ENCODE measurements at regions not wholly inside any gene's neighbourhood (a gene's known extent, or its start where the extent isn't known, plus 50 kb on each side); places are given as distances from the start of the nearest gene placed in this dataset.

DNA sequence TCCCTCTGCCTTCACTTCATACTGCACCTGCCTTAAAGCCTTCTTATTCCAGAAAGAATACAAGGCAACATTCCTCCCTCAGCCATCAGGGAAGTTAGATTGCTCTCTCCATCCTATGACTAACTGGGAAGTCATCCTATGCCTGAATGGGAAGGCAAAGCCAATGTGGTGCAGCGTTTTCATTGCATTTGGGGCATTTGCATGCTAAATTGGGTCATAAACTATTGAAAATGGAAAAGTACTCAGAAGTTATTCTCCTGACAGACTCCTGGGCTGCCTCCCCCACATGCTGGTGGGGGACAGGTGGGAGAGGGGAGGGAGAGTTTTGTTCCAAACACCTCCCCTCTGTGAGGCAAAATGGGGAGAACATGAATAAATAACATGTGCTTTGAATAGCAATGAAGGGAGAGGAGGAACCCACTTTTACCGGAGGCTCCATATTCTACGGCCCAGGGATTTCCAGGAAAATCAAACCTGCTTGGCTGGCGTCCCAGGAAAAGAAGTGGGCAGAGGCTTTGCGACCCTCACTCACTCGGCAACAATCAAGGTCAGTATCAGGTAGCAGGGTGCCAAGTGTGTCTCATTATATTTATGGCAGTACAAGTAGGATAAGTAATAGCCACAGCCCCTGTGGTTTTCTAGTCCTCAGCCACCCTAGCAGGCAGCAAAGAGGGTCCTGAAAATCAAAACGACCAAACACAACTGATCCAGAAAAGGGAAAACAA is 84.1 kb downstream of the BOD1L2 start:
- intact Hi-C loops (cut with DNase I): no loop called here
- Histone ChIP-seq H3K4me3 (no peak overlapping the region), H3K27me3 (peaks cover 0 to 2% (median 0%) of the 10 kb centered on the region in 7 donors), H3K27ac (no peak overlapping the region), H3K9me3 (peaks cover 0 to 9% (median 0%) of the 10 kb centered on the region in 11 donors), H3K36me3 (no peaks in the 10 kb centered on the region), H3K4me1 (no peaks in the 10 kb centered on the region)
- no peak for DNase-seq
- WGBS, 2 donors: 54 to 58% methylated on average over 7 of the region's 7 CpGs
- no peak for ATAC-seq
- TF ChIP-seq, protein P1, sequence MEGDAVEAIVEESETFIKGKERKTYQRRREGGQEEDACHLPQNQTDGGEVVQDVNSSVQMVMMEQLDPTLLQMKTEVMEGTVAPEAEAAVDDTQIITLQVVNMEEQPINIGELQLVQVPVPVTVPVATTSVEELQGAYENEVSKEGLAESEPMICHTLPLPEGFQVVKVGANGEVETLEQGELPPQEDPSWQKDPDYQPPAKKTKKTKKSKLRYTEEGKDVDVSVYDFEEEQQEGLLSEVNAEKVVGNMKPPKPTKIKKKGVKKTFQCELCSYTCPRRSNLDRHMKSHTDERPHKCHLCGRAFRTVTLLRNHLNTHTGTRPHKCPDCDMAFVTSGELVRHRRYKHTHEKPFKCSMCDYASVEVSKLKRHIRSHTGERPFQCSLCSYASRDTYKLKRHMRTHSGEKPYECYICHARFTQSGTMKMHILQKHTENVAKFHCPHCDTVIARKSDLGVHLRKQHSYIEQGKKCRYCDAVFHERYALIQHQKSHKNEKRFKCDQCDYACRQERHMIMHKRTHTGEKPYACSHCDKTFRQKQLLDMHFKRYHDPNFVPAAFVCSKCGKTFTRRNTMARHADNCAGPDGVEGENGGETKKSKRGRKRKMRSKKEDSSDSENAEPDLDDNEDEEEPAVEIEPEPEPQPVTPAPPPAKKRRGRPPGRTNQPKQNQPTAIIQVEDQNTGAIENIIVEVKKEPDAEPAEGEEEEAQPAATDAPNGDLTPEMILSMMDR (IDR thresholded peaks at IDR 0.05): no peak

DNA sequence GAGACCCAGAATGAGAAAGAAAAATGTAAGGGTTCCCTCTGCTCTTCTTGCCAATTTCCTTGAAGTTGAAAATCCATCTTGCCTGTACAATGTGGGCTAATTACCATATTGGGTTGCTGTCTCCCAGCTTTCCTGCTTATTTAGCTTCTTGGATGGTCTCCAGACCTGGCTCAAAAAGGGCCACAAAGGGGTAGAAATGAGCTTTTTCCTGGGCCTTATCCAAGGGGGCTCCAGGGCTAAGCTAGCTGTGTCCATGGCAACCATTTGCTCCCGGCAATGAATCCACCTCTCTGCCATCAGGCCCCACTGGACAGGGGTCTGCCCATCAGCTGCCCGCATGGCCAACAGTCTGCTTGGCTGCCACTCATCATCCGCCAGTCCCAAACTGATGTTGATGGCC is 85.0 kb downstream of the BOD1L2 start:
- Histone ChIP-seq H3K4me1 (no peaks in the 10 kb centered on the region), H3K36me3 (no peaks in the 10 kb centered on the region), H3K27ac (no peak overlapping the region), H3K27me3 (peaks cover 0 to 2% (median 0%) of the 10 kb centered on the region in 7 donors), H3K9me3 (peaks cover 0 to 9% (median 0%) of the 10 kb centered on the region in 11 donors), H3K4me3 (no peak overlapping the region)
- no peak for ATAC-seq
- TF ChIP-seq, protein P1 (IDR thresholded peaks at IDR 0.05): no peak
- WGBS, 2 donors: 88 to 94% methylated on average over 3 of the region's 3 CpGs
- DNase-seq: no peak
- intact Hi-C loops (cut with DNase I): no loop called here

DNA sequence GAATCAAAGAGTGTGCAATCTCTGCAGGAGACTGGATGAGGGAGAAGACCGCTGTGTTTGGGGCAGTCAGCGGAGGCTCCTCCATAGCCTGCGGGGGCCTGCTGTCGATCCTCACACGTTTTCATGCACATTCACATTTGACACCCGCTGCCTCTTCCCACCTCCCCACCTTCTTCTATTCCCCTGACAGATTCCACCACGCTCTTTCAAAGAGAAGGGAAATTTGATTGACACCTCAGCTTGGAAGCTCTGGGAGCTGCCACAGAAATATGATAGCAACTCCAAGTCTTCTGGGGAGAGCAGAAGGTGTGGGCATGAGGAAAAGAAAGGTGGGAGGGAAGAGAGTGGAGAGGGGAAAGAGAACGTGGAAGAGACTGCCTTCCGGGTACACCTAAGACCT is 87.5 kb downstream of the BOD1L2 start:
- intact Hi-C loops (cut with DNase I): no loop called here
- ATAC-seq: no peak

DNA sequence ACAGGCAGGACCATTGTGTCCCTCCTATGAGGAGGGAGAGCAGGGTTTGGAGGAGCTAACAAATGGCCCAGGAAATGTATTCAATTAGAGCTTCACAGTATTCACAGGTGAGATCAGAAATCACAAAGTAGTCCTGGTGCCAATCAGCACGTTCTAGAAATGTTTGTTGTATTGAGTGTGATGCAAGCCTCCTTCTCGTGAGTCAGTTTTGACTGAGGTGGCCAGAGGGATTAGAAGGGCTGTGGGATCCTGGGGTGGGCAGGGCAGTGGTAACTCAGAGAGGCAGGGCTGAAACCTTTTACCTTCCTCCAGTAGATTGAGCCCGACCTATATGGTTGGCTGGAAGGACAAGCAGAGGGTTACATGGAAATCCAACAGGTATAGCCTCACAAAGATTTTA is 95.0 kb downstream of the BOD1L2 start:
- DNase-seq (no peak), ATAC-seq (no peak)
- Histone ChIP-seq H3K36me3 (no peaks in the 10 kb centered on the region), H3K27me3 (peaks cover 0 to 7% (median 0%) of the 10 kb centered on the region in 7 donors), H3K9me3 (no peaks in the 10 kb centered on the region), H3K4me3 (no peak overlapping the region), H3K27ac (no peak overlapping the region), H3K4me1 (no peaks in the 10 kb centered on the region)
- intact Hi-C loops (cut with DNase I): no loop called here
- TF ChIP-seq, protein P1 (IDR thresholded peaks at IDR 0.05): no peak
- 62 to 70% methylated on average over 3 of the region's 3 CpGs for WGBS, 2 donors

More for the DNA sequence above, 87.5 kb downstream of the BOD1L2 start:
- H3K4me1 ChIP-seq: no peaks in the 10 kb centered on the region
- H3K27ac ChIP-seq: no peak overlapping the region
- DNase-seq: no peak
- 46 to 50% methylated on average over 9 of the region's 9 CpGs for WGBS, 2 donors
- no peak overlapping the region for H3K4me3 ChIP-seq
- H3K27me3 ChIP-seq: peaks cover 0 to 2% (median 0%) of the 10 kb centered on the region in 7 donors
- TF ChIP-seq, protein P1 (IDR thresholded peaks at IDR 0.05): no peak
- no peaks in the 10 kb centered on the region for H3K36me3 ChIP-seq
- peaks cover 0 to 2% (median 0%) of the 10 kb centered on the region in 11 donors for H3K9me3 ChIP-seq

All from heart right ventricle (tissue), 16 donors.